GM21528 (cell line): ENCODE measurements at regions not wholly inside any gene's neighbourhood (a gene's known extent, or its start where the extent isn't known, plus 50 kb on each side); places are given as distances from the start of the nearest gene placed in this dataset.
A peak's percentile ranks its signal among the peaks of the same experiment; 100 is the strongest.

Source experiments
- ATAC-seq: cut with Tn5 transposase; IDR thresholded peaks from one replicate; pipeline ENCODE4 v1.9.1; 2021; ENCODE audit warnings: mild to moderate bottlenecking, moderate library complexity; ENCODE audit not compliant: unreplicated experiment, low FRiP score

DNA sequence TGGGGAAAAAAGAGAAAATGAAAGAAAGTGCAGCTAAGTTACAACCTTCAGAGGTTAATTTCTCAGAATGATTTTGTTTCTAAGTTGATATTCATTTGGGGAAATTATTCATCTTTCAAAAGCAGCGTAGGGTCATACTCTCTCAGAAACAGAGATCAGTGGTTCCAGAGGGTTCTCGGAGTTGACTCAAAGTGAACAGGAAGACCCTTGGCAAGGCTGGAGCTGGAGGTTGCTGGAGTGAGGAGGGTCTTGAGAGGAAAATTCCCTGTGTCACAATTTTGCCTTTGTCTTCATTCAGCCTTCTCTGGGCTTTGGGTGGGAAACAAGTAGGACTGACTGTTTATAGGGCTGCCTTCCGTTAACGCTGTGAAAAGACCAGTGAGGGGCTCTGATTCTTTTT is 168.2 kb downstream of the ICOS start:
- ATAC-seq: no peak

DNA sequence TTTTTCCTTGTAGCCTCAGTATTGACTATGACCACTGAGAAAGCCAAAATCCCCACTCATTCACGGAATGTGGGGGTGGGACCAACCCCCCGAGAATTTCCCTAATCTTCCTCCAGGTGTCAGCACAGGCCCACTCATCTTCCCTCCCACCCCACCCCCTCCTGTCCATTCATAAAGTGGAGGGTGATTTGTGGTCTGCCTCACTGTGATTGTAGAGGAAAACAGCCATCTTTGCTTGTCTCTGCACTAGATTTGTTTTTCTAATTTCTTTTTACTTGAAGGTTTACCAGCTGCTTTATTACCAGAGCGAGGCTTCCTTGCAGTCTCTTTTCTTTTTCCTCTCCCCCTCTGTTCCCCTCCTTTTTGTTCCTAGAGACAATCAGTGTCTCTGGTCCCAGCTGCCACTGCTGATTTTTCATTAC is 171.8 kb downstream of the ICOS start:
- no peak for ATAC-seq

DNA sequence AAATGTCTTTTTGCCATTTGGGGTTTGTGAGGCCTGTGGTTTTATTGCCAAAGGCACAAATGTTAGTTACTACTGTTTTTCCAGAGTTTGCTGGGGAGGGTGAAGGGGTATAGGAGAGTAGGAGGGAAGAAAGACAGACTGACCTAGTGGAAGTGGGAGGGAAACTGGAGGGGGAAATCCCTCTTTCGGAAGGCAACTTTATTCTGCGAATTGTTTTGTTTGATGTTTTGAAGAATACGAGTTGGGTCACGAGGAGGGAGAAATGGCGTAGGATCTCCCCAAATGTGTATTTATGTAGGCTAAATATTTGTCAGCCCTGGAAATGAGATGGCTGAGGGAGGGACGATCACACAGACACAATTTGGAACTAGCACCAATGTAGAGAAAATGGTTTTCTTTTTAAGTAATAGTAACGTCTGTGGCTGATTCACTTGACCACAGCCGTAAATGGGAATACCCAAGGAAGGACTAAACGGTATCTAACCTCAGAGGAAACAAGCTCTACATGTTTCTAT is 172.3 kb downstream of the ICOS start:
- no peak for ATAC-seq

DNA sequence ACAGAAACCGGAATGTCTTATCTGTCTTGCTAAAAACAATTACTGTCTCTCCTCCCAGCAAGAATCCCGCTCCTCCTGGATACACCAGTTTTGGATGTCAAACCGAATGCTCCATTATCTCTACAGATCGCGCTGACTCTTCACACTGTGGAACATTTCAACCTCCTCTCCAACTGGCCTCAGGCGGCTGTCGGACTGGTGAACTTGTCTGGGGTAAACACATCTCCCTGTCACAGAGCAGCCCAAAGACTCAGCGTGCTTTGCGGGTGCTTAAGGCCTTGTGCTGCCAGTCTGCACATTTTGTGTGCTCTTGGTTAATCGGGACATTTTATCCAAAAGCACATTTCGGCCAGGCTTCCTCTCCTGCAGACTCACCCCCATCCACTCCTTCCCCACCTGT is 173.1 kb downstream of the ICOS start:
- no peak for ATAC-seq

DNA sequence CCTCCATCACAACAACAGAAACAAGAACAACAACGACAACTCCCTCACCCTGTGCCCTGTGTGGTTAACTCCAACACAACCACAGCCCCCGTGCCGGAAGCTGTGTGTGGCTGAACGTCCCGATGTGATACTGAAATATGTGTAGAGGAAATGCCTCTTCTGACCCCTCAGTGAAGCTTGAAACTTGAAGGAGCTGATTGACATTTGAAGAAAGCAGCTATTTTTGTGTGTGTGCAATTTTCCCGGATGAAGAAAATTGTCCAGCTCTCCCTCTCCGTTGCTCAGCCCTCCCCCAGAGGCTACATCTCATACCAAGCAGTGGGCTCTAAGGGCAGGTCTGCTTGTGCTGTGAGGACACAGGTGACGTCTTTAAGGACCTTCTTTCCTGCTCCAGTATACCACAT is 173.8 kb downstream of the ICOS start:
- ATAC-seq: peak; percentile 97

DNA sequence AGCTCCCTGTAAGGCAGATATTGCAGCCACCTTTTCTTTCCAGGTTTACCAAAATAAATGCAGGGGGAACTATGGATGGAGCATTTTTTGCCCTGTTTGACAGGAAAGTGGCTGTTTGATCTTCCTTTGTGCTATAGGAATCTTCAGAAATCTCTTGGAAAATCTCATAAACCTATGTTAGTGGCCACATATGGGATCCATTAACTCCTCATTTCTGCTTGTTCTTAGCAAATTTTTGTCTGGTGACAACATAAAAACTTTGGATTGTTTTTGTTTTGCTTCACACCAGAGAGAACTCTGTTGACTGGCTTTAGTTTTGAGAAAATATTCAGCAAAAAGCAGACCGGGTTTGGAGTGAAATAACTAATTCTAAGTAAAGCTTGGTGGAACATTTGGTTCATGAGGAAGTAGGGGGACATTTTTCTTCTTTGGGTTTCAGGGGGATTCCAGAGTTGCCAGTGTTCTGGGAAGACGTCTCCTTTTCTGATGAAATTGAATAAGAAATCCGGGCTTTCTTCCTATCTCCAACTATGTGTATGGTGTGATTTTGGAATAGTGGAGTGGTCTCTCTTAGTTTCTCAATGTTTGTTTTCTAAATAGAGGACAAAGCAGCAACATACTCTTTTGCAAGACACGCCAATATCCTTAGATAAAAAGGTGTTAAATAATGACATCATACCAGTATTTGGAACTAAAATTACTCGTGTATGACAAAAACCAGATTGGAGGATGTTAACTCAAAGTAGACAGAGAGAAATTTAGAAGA is 174.4 kb downstream of the ICOS start:
- no peak for ATAC-seq

DNA sequence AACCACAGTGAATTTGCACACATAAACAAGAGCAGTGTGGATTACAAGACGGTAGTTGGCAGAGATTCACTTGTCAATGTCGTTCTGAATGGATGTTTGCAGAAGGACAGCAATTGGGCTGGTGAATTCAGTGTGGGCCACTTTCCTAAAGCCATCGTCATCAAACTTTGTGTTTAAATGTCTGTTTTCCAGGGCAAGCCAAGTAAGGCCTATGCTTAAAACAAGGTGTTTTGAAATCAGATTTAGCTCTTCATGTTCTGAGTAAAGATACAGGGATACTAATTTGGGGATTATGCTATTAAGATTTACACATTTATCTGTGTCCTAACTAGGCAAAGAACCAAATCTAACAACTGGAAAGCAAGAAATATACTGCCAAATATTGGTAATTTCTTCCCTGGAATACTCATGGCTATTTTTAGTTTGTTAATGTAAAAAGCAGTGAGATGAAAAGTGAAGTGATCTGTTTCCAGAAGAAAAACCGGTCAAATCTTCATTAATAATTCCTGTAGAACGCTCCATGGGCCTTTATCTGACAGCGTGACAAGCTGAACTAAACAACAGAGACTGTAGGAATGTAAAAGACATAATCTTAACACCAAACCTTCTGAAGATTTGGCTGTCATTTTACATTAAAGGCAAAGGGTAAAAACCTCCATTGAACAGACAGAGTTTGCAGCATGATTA is 175.7 kb downstream of the ICOS start:
- no peak for ATAC-seq

DNA sequence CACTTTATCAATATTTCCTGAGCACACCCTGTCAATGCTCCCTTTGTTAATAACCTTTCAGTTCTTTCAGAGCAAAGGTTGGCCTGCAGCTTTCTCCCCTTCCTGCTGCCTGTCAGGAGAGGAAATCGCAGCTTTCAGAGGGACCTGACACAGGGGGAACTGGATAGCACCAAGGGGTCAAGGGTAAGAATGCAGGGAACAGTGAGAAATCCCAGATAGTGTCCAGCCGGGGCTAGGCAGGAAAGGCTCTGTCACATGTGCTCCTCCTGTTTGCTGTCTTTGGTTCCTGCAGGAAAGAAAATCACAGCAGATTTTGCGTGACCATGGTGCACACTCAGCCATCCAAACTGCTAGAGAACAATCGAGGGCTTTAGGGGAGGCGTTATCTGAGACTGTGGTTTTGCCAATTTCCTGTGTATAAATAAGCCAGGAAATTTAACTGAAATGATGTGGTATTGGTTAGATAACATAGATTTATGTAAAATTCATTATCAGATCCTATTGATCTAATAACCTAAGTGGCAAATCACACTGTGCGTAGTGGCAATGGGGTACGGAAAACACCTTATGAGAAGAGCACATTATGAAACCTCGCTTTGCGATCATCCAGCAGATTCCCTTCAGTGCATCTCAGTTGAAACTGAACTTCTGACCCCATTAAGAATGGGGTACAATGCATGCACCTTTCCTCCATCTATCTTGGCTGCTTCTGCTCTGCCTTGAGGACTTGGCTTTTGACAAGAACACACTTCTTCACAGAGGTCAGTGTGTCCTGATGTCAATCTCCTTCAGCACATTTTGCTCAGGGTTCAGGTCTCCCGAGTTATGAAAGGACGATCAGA is 178.0 kb downstream of the ICOS start:
- ATAC-seq: no peak

DNA sequence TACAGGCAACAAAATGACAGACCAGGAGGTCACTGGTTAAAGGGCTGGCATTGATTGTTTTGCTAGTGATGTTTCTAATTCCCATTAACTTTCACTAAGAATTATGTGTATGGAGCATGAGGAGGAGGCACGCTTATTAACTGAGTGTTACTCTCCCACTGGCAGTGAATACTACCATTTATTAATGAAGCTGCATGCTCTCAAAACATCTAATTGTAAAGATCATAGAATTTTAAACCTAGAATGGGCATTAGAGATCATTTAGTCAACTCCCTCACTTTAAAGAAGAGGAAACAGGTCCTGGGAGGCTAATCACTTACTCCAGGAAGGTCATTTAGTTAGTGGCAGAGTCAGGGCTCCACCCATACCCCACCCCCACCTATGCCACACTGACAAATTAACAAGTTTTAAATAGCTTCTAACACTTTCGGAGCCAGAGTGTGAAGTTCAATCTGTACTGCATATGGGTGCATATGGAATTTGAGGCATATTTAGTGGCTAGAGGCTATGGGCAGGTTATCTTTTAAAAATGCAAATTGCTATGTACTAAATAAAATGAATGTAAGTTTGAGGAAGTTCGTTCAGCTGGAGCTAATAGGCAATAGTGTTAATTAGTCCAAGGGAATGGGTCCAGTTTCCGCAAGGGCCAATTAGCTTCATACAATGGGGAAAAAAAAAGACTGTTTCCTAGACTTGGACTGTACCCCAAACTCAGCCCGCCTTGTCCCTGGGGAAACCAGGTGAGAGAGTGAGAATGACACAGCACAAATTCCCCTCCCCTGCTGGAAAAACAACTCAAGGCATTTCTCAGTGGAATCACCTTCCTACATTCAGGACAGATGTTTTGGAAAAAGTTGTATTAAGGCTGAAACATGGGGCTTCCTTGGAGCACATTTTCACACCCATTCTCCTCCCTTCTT is 178.8 kb downstream of the ICOS start:
- no peak for ATAC-seq

DNA sequence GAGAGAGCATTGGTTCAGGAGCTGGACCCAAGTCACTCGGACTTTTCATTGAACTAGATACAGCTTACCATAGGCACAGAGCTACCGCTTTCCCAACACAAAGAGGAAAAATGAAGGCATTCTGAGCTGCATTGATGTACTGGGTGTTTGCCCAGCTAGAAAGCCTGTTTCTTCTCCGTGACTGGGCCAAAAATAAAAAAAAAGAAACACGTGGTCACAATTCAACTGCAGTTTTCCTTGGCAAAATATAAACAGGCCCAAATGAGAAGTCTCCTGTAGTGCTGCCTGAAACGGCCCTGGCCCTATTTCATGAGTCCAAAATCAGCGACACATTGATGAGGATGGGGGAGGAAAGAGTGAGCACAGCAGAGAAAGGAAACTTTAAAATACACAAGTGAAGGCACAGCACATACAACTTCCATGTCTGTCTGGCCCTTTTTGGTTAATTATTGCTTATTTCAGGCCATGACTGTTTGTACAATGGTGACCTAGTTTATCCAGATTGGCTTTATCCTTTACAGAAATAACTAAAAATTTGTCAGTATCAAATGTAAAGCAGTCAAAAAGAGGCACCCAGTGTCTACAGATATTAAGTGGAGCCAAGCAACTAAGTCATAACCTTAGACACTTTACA is 179.7 kb downstream of the ICOS start:
- no peak for ATAC-seq

DNA sequence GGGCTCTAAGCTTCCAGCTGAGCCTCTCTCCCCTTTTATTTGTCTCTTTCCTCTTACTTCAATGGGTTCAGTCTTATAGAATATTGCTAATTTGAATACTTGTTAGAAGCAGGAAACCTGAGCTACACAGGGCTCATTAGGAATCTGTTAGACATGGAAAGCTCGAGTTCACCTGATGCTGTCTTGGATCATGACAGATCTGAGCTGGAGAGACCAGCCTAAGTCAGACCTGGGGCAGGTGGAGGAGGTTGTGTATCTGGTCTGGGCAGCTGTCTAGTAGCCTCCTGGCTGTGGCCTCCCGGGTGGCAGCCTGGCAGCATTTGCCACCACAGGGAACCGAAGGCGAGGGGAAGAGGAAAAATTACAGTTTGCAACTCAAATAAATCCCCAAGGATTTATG is 185.9 kb downstream of the ICOS start:
- ATAC-seq: no peak

DNA sequence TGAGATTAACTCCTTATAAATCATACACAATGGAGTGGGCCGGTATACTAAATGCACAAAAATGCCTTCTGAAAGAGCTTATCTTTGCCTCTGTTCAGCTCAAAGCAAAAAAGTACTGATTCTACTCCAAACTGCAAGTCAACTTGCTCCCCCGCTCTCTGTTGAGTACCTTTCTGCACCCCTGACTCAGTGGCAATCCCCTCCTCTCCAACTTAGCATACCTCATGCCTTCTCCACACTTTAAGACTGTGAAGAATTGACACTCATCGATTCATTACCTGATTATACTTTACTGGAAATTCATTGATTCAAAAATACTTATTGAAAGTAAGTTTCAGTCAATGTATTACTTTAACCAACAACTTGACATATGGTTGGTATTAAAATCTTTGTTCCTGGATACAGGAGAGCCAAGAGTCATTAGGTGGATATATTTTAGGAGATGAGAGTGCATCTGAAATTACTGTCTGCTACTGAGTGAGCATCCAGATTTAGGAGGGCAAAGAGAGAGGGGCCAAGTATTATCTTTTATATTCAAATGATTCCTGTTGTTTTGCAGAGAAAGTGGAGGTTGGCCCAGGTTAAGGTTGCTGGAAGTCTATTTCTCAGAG is 187.7 kb downstream of the ICOS start:
- no peak for ATAC-seq

DNA sequence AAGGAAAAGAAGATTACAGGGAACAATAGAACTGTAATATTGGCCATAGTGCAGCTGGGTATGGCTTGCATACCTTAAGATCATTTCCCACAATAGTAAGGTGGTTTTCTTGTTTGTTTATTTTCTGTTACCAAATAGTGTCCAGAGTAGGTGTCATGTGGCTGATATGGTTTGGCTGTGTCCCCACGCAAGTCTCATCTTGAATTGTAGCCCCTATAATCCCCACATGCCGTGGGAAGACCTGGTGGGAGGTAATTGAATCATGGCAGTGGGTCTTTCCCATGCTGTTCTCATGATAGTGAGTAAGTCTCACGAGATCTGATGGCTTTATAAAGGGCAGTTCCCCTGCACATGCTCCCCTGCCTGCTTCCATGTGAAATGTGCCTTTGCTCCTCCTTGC is 190.1 kb downstream of the ICOS start:
- ATAC-seq: no peak

DNA sequence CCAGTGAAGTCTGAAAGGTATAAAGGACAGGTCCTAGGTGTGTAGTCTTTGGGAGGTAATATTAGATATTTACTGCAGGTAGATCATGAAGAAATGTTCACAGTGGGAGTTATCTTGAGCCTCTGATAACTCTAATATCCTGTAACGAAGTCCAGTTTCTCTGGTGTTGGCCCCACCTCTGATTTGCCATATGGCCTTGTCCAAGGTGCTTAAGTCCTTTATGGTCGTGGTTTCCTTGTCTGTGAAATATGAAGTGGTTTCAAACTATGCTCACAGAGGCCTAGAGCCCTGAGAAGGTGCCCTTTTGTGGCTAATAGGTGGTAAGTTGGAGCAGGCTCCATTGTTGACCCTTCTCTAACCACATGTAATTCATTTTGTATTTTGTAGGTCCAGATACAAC is 190.7 kb downstream of the ICOS start:
- no peak for ATAC-seq

DNA sequence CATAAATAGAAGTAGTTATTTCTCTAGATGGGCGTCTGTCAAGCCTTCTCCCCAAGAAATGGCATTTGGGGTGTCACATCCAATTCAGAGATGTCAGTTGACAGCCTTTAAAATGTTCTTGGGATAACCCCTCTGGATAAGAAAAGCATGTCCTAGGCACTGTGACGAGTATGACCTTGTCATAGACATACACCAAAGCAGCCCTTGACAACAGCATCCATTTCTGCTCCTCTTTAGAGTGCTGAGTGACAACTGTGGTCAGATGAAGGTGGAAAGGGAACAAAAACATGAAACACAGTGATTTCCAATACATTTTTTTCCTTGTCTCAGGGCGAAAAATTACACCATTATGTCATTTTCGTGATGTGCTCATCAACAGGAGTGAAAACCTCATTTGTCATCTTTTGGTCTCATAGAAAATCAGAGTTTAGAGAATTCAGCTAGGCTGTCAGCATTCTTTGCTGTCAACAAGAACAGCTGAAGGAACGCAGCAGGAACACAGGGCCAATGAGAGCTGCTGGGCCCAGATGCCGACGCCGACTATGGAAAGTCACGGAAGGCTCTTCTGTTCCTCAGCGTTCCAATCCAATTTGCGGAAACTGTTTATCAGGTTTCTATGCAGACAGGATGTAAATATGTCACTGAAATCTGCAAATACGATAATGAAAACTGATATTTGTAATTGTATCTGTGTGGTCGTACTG is 193.2 kb downstream of the ICOS start:
- no peak for ATAC-seq

DNA sequence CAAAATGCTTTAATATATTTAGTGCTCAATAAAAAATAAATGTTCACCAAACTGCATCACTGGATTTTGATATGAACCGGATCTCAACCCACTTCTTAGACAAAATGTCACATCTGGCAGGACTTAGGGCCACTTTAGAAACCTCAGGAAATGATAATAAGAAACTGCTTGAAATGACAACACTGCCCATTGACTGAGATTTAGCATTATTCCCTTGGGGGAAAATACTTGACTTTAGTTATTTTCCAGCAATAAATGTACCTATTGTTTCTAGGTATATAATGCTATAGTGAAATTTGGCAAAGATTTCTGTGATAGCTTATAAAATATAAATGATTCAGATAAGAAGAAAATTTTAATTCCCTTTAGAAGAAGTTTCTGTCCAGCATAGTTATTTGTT is 195.1 kb downstream of the ICOS start:
- ATAC-seq: no peak

DNA sequence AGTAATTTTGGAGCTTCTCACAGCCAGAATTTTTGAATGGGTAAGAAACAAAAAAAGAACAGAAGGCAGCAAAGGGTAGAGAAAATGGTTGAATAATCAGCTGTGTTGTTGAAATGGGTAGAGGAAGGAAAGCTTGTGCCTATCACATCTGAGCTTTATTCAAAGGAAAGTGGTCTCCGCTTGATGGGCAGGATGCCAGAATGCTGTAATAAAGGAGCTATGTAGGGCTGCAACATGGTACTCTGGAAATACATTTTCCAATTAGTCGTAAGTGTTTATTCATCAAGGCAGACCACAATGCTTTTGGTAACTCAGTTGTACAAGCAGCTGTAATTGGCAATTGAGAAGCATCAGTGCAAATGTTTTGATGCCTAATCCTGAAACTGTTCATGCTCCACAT is 196.9 kb downstream of the ICOS start:
- ATAC-seq: no peak

DNA sequence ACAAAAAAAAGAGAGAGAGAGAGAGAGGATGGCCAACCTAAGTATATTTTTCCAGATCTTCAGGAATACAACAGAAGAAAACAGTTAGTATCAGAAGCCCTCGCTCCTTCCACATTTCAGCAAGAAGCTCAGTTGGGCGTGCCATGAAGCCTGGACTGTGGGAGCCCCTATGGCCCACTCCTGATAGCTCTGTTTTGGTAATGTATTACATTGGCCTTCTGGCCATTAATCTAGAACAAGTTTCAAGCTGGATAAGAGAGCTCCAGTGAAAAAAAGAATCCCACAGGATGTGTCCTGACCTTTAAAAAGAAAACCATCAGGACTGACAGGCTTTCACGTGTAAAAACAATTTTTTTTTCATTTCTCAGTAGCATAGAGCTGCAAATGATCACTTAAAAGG is 197.9 kb downstream of the ICOS start:
- no peak for ATAC-seq

DNA sequence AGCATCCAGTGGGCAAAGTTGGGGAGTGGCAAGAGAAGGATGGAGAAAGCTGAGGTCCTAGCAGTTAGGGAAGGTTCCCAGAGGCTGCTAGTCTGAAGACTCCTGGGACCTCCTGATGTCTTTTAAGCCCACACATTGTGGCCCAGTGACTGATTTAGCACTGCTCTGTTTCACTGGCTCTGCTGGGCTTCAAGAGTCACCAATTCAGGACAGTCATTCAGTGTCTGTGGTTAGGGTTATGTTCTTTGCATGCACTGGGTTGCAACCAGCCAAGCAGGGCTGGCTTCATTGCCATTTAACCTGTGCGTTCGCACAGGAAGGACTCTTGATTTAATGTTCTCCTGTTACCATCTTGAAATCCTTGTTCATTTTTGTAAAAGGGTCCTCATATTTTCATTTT is 199.2 kb downstream of the ICOS start:
- no peak for ATAC-seq
